Hepatocyte (in vitro differentiated cells): ENCODE measurements at regions not wholly inside any gene's neighbourhood (a gene's known extent, or its start where the extent isn't known, plus 50 kb on each side); places are given as distances from the start of the nearest gene placed in this dataset.

ENCODE experiments used
- DNase-seq: peaks from one replicate; pipeline ENCODE4 v3.0.0-alpha.2; 2016; ENCODE audit warnings: low spot score
- H2AFZ ChIP-seq: fragments of 200-600 bp; sonication (generic); 2 replicates; pipeline ENCODE4 v1.6.0; 2016; ENCODE audit warnings: antibody characterized with exemption, mild to moderate bottlenecking
- H3K27ac ChIP-seq: fragments of 200-600 bp; sonication (generic); 2 replicates; pipeline ENCODE4 v1.5.1; 2016; ENCODE audit warnings: mild to moderate bottlenecking
- H3K27me3 ChIP-seq: fragments of 200-600 bp; sonication (generic); 2 replicates; pipeline ENCODE4 v1.6.1; 2016
- H3K36me3 ChIP-seq: fragments of 200-600 bp; sonication (generic); replicated peaks from 2 replicates; pipeline ENCODE4 v1.5.1; 2016; ENCODE audit warnings: low read depth; ENCODE audit not compliant: insufficient read depth
- H3K4me1 ChIP-seq: fragments of 200-600 bp; sonication (generic); 2 replicates; pipeline ENCODE4 v1.5.1; 2016; ENCODE audit warnings: mild to moderate bottlenecking, moderate library complexity; ENCODE audit not compliant: insufficient read depth
- H3K4me2 ChIP-seq: fragments of 200-600 bp; sonication (generic); 2 replicates; pipeline ENCODE4 v1.6.0; 2016
- H3K4me3 ChIP-seq: fragments of 200-600 bp; sonication (generic); 2 replicates; pipeline ENCODE4 v1.5.1; 2016; ENCODE audit warnings: mild to moderate bottlenecking
- H3K79me2 ChIP-seq: fragments of 200-600 bp; sonication (generic); 2 replicates; pipeline ENCODE4 v1.6.0; 2017; ENCODE audit warnings: mild to moderate bottlenecking
- H3K9me2 ChIP-seq: fragments of 200-600 bp; sonication (generic); replicated peaks from 2 replicates; pipeline ENCODE4 v1.6.0; 2017; ENCODE audit warnings: mild to moderate bottlenecking; ENCODE audit not compliant: insufficient read depth
- H3K9me3 ChIP-seq: fragments of 200-600 bp; sonication (generic); 2 replicates; pipeline ENCODE4 v1.5.1; 2016; ENCODE audit warnings: low read depth, mild to moderate bottlenecking
- H4K20me1 ChIP-seq: fragments of 200-600 bp; sonication (generic); 2 replicates; pipeline ENCODE4 v1.6.0; 2016; ENCODE audit warnings: mild to moderate bottlenecking; ENCODE audit not compliant: insufficient read depth, poor library complexity, severe bottlenecking
- CTCF ChIP-seq: fragments of 200-600 bp; sonication (generic); IDR thresholded peaks from 2 replicates; pipeline ENCODE4 v1.5.1; 2016; ENCODE audit warnings: antibody characterized with exemption, mild to moderate bottlenecking; ENCODE audit not compliant: poor library complexity
- EZH2 ChIP-seq: fragments of 200-600 bp; sonication (generic); IDR thresholded peaks from 2 replicates; pipeline ENCODE4 v1.6.1; 2016; ENCODE audit warnings: antibody characterized with exemption, mild to moderate bottlenecking, borderline replicate concordance
- EZH2phosphoT487 ChIP-seq: fragments of 200-600 bp; sonication (generic); IDR thresholded peaks from one replicate; pipeline ENCODE4 v1.6.1; 2018; ENCODE audit warnings: antibody characterized with exemption, mild to moderate bottlenecking, low read depth, moderate library complexity; ENCODE audit not compliant: unreplicated experiment, severe bottlenecking
- WGBS: methylation state at CpG from one replicate; pipeline ENCODE4 v1.1.6; 2016; ENCODE audit warnings: low lambda C conversion rate; ENCODE audit errors: missing lambda C conversion rate; 5-methylcytosine and 5-hydroxymethylcytosine counted together

GRCh38 chr6:155974359-155974758 lies 518.7 kb upstream of the NOX3 start:
- Histone ChIP-seq H3K4me3 (no peak overlapping the region), H2AFZ (no peak overlapping the region), H3K27ac (no peak overlapping the region), H3K27me3 (no peaks in the 10 kb centered on the region), H3K9me3 (no peaks in the 10 kb centered on the region), H3K36me3 (no peaks in the 10 kb centered on the region), H4K20me1 (no peaks in the 10 kb centered on the region), H3K79me2 (no peaks in the 10 kb centered on the region), H3K9me2 (no peaks in the 10 kb centered on the region), H3K4me1 (no peaks in the 10 kb centered on the region), H3K4me2 (no peak overlapping the region)
- no peak for DNase-seq
- WGBS: 89% methylated on average over 17 of the region's 17 CpGs
- no peak for TF ChIP-seq EZH2
- no peak for TF ChIP-seq CTCF
- no peak for TF ChIP-seq EZH2phosphoT487

GRCh38 chr6:155970876-155971708 lies 515.5 kb upstream of the NOX3 start:
- H3K9me3 ChIP-seq: no peaks in the 10 kb centered on the region
- no peak overlapping the region for H2AFZ ChIP-seq
- no peak overlapping the region for H3K27ac ChIP-seq
- DNase-seq: no peak
- H3K36me3 ChIP-seq: no peaks in the 10 kb centered on the region
- H3K79me2 ChIP-seq: no peaks in the 10 kb centered on the region
- TF ChIP-seq EZH2: no peak
- no peak for TF ChIP-seq CTCF
- no peak for TF ChIP-seq EZH2phosphoT487
- 64% methylated on average over 7 of the region's 7 CpGs for WGBS
- H3K27me3 ChIP-seq: no peaks in the 10 kb centered on the region
- no peaks in the 10 kb centered on the region for H3K4me1 ChIP-seq
- H4K20me1 ChIP-seq: no peaks in the 10 kb centered on the region
- no peaks in the 10 kb centered on the region for H3K9me2 ChIP-seq
- peak overlapping the region; percentile 61 for H3K4me2 ChIP-seq
- H3K4me3 ChIP-seq: no peak overlapping the region

- DNase-seq: no peak
- Histone ChIP-seq H3K9me2 (no peaks in the 10 kb centered on the region), H3K9me3 (no peaks in the 10 kb centered on the region), H3K27ac (no peak overlapping the region), H3K27me3 (no peaks in the 10 kb centered on the region), H3K4me3 (no peak overlapping the region), H4K20me1 (no peaks in the 10 kb centered on the region), H3K79me2 (no peaks in the 10 kb centered on the region), H3K4me2 (peak overlapping the region; percentile 61), H3K36me3 (no peaks in the 10 kb centered on the region), H2AFZ (no peak overlapping the region), H3K4me1 (no peaks in the 10 kb centered on the region)
- TF ChIP-seq EZH2 (no peak), EZH2phosphoT487 (no peak), CTCF (no peak)
Measured at GRCh38 chr6:155970472-155970871, 514.8 kb upstream of the NOX3 start.
